ENCODE measurements at regions not wholly inside any gene's neighbourhood (a gene's known extent, or its start where the extent isn't known, plus 50 kb on each side); places are given as distances from the start of the nearest gene placed in this dataset.

DNA sequence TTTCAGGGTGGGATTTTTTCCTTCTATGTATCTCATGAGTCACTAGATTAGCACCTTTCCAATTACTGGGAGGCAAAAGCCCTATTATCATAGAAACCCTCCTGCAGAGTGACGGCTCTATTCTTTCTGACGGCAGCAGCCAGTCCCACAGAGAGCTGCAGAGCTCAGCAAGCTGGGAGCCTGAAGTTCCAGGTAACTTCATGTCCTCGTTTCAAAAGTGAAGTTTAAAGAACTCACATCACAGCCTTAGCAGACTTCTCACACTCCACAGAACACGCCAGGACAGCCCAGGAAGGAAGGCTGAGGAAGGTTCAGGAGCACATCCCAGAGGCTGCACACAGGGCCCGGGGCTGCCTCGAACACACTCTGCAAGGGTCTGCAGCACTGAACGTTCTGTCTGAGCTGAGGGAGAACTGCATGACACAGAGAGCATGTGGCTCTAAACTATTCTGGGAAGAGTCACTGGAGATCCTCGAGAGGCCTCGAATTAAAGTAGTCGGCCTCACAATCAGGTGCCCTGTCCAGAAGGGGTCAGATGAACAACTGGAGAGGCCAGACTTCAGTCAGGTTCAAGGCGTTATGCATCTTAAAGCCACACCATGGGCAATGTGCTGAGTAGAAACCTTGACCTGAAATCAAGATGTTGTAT lies 104.2 kb upstream of the DRD2 start:
- no peak for DNase-seq

- no peak for DNase-seq
Observed at GRCh38 chr11:113578715-113579250, 103.6 kb upstream of the DRD2 start.

DNA sequence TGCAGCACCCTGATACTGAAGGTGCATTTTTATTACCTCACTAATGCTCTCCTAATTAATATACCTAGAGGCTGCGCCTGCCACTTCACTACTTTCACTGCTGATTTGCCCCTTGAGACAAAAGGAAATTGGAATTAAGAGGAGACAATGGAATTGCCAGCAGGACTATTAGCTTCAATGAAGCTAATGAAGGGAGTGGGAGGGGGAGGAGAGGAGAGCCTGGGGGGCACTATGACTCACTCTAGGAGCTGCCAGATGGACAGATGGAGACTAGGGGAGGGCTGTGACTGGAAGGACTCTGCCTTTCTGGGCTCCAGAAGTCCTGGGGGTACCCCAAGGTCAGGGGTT lies 102.8 kb upstream of the DRD2 start:
- no peak for DNase-seq

DNA sequence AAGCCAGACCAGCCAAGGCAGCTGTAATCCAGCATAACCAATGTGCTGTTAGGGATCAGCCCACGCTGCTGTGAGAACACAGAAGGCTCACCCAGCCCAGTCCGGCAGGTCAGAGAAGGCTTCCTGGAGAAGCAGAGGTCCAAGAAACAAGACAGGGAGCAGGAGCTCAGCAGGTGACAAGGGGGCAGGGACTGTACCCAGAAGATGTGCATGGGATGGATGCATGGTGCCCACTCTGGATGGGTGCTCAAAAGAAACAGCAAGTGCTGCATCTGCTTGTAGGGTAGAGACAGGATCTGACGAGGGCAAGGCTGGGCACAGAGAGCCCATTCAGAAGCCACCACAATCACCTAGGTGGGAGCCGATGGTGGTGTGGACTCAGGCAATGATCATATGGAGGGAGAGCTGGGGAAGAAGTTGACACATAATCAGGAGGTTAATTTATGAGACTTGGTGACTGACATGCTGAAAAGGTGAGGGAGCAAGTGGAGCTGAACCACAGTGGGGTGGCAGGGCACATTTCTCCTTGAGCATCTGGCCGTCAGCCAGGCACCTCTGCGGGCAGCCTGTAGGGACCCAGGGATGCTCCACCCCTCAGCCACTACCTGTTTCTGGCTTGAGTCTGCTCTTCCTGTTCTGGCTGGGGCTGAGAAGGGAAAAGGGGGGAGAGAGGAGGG lies 102.3 kb upstream of the DRD2 start:
- DNase-seq: no peak

- DNase-seq: no peak
Observed at GRCh38 chr11:113574586-113574985, 99.4 kb upstream of the DRD2 start.

DNA sequence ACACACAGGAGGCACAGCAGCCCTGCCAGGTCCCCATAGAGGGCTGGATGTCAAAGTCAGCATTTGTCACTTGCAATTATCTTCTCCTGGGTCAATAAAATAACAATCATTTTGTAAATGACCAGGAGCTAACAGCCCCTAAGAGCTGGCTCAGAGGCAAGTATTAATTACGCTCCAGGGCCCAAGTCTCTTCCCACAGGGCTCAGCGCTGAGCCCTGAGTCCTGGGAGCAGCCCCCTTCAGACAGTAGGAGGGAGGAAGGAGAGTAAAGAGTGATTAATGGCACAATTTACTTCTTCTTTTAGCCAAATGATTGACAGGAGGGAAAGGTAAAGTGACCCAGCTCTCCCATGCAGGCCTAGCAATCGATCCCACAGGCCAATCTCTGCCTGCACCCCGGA lies 99.0 kb upstream of the DRD2 start:
- DNase-seq: no peak

- DNase-seq: no peak
Observed at GRCh38 chr11:113572136-113572735, 97.0 kb upstream of the DRD2 start.

GRCh38 chr11:113571531-113571930 lies 96.3 kb upstream of the DRD2 start:
- DNase-seq: no peak

GRCh38 chr11:113570906-113571305 lies 95.7 kb upstream of the DRD2 start:
- no peak for DNase-seq

- DNase-seq: no peak
Observed at GRCh38 chr11:113569391-113569790, 94.2 kb upstream of the DRD2 start.

GRCh38 chr11:113568566-113568965 lies 93.4 kb upstream of the DRD2 start:
- DNase-seq: no peak

DNA sequence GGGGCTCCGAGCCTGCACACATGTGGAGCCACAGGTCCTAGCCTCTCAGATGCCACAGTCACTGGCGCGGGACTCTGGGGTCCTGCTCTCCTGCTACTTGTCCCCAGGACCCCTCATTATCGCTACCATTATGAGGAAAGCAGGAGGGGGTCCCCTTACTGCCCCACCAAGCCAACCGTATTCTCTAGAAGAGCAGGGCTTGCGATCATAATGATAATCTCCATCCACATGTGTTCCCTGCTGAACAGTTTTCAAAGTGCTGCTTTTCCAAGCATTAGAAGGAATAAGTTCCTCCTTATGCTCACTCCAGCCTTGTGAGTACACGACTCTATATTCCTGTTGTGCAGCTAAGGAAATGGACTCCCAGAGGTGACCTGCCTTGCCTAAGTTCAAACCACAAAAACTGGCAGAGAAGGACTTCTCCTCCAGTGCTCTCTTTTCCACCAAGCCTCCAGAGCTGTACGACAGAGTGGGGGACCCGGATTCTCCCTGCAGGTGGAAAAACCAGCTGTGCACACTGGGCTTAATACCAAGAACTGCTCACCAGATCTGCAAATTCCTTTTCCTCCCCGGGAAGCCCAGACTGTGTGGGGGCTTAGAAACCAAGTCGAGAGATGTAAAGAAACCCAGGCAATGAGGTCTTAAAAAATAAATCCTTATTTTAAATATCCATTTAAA lies 92.8 kb upstream of the DRD2 start:
- no peak for DNase-seq

DNA sequence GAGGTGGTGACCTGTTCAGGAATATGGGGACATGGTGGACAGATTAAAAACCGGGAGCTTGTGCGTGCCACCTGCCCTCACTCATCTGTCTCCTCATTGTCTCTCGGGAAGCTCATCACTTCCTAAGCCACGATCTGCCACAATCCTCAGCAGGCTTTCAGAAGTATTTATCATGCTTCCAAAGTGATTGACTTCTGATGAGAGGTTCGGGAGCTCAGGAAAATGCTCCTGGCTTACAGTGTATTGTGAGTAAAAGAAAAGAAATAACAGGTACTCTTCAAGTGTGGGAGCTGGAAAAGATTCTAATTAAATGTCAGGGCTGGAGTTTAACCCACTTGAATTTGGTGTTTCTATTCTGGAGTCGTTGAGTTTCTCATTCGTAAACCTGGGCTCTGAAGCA lies 91.9 kb upstream of the DRD2 start:
- DNase-seq: no peak

GRCh38 chr11:113564527-113565130 lies 89.4 kb upstream of the DRD2 start:
- no peak for DNase-seq

DNA sequence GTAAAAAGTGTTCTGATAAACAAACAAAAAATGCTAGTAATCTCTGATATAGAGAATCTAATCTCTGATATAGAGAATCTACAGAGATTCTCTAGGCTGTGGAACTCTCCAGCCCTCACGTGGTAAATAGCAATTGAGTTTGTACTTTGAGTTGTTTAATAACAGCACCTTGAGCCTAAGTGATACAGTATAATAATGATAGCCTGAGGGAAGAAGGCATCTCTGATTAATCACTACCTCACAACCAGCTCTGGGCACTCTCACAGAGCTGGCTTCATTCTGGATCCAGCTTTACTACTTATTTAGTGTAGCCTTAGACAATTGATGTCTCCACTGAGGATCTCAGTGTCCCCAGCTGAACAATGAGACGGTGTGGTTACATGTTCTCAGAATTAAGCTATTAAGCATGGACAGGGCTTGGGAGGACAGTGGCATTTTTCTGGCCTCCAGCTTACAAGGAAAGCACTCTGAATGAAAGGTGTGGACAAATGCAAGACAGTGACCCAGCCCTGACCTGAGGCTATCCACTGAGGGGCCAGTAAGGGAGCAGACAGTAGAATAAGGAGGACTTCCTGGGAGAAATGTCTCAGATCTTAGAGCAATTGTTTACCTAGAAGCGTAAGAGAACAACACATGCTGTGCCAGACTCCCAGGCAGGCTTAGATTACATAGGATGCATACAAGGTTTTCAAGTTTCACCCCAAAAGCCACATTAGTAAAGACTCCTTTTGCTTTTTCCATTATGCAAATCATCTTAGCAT lies 88.7 kb upstream of the DRD2 start:
- no peak for DNase-seq

- no peak for DNase-seq
Observed at GRCh38 chr11:113562981-113563461, 87.8 kb upstream of the DRD2 start.

DNA sequence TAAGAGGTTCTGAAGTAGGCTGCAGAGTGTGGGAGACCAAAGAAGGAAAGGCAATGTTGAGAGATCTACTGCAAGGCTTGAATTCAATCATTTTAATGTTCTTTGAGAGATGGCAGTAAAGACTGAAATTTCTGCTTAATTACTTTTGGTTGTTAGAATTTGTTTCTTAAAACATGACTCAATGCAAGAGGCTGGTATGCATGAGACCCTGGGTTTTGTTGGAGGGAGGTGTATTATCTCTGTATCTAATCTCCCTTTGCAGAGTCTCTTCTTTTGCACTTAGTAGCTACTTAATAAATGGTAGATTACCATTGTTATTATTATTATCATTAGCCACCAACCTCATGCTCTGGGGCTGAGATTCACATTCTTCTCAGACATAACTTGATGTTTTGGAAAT lies 87.4 kb upstream of the DRD2 start:
- no peak for DNase-seq

GRCh38 chr11:113557926-113558325 lies 82.7 kb upstream of the DRD2 start:
- no peak for DNase-seq

GRCh38 chr11:113556036-113556435 lies 80.8 kb upstream of the DRD2 start:
- no peak for DNase-seq

- no peak for DNase-seq
Observed at GRCh38 chr11:113555071-113555619, 79.9 kb upstream of the DRD2 start.

GRCh38 chr11:113554526-113554925 lies 79.3 kb upstream of the DRD2 start:
- DNase-seq: no peak

DNA sequence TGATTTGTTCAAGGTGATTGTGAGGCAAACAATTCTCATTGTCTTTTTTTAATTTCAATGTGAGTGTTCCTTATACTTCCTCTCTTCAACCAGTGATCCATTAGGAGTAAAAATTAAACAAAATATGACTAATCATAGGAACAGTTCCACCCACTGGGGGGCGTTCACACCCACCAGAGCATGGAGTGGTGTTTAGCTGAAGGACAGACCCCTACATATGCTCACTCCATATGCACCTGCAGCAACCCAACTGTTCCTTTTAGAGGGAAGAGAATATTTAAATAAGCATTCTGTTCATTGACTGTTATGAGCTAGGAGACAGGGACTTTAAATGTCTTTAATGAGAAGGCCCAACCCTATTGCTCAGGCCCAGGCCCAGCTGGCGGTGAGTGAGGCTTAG lies 78.7 kb upstream of the DRD2 start:
- DNase-seq: no peak

Data from MV-4-11 (cell line).